Coronary artery (tissue), 2 donors: ENCODE measurements at regions not wholly inside any gene's neighbourhood (a gene's known extent, or its start where the extent isn't known, plus 50 kb on each side); places are given as distances from the start of the nearest gene placed in this dataset.
"Not testable (repeated sequence)": the region's sequence is repeated elsewhere in the genome, so short reads cannot be mapped to it uniquely, and the experiment has no call there.

Source experiments
- DNase-seq: peaks from one replicate; pipeline ENCODE4 v3.0.0-alpha.2; 2017; ENCODE audit warnings: low spot score
- H3K27ac ChIP-seq, 2 donors: fragments of 200-600 bp; sonication (generic); one replicate each; pipeline ENCODE4 v1.5.1; 2016 to 2019
- H3K4me3 ChIP-seq: fragments of 200-600 bp; sonication (generic); 2 replicates; pipeline ENCODE4 v1.5.1; 2016; ENCODE audit warnings: mild to moderate bottlenecking, moderate library complexity
- TF ChIP-seq, protein P1 (sequence below): fragments of 200-600 bp; sonication (generic); IDR thresholded peaks from one replicate; pipeline ENCODE4 v1.5.1; 2019; ENCODE audit warnings: antibody characterized with exemption

DNA sequence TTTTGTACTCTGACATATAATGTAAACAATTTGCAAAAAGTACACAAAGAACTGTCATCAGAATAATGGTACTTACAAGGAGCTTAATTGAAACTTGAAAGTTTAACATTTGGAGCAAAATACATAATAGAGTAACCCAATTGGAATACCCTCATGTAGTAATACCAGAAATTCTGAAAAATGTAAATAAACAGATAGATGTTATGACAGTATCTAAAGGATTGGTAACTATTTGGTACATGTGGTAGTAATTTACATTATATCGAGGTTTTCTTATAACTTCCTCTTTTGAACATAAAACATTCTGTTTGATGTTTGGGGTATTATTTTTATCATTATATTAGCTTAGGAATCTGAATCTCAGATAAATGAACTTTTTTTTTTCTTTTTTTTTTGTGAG, 211.7 kb upstream of the ELL2 start:
- TF ChIP-seq, protein P1, sequence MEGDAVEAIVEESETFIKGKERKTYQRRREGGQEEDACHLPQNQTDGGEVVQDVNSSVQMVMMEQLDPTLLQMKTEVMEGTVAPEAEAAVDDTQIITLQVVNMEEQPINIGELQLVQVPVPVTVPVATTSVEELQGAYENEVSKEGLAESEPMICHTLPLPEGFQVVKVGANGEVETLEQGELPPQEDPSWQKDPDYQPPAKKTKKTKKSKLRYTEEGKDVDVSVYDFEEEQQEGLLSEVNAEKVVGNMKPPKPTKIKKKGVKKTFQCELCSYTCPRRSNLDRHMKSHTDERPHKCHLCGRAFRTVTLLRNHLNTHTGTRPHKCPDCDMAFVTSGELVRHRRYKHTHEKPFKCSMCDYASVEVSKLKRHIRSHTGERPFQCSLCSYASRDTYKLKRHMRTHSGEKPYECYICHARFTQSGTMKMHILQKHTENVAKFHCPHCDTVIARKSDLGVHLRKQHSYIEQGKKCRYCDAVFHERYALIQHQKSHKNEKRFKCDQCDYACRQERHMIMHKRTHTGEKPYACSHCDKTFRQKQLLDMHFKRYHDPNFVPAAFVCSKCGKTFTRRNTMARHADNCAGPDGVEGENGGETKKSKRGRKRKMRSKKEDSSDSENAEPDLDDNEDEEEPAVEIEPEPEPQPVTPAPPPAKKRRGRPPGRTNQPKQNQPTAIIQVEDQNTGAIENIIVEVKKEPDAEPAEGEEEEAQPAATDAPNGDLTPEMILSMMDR, result no peak
- DNase-seq, result no peak
- Histone ChIP-seq H3K27ac (no peak overlapping the region), H3K4me3 (no peak overlapping the region)

DNA sequence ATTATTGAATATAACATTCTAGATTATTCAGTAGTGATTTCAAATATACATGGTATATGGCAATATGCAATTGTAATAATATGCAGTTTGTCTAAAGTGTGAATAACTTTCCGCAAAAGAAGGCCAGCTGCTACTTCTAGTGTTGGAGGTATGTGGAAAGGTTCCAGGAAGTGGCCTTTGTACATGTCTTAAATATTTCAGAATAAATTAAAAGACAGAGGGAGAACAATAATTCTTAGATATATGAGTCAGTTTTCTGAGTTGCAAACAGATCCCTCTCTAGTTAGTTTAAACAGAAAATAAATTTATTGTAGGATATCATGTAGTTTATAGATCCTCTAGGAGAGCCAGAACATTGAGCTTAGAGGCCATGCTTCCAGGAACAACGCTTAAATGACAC, 210.8 kb upstream of the ELL2 start:
- TF ChIP-seq, protein P1, result no peak
- H3K27ac ChIP-seq, result no peak overlapping the region
- no peak overlapping the region for H3K4me3 ChIP-seq
- DNase-seq, result no peak

DNA sequence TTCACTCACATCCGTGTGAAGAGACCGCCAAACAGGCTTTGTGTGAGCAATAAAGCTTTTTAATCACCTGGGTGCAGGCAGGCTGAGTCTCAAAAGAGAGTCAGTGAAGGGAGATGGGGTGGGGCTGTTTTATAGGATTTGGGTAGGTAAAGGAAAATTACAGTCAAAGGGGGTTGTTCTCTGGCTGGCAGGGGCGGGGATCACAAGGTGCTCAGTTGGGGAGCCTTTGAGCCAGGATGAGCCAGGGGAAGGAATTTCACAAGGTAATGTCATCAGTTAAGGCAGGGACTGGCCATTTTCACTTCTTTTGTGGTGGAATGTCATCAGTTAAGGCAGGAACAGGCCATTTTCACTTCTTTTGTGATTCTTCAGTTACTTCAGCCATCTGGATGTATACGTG, 210.3 kb upstream of the ELL2 start:
- DNase-seq, H3K27ac ChIP-seq, H3K4me3 ChIP-seq: not testable (repeated sequence)

DNA sequence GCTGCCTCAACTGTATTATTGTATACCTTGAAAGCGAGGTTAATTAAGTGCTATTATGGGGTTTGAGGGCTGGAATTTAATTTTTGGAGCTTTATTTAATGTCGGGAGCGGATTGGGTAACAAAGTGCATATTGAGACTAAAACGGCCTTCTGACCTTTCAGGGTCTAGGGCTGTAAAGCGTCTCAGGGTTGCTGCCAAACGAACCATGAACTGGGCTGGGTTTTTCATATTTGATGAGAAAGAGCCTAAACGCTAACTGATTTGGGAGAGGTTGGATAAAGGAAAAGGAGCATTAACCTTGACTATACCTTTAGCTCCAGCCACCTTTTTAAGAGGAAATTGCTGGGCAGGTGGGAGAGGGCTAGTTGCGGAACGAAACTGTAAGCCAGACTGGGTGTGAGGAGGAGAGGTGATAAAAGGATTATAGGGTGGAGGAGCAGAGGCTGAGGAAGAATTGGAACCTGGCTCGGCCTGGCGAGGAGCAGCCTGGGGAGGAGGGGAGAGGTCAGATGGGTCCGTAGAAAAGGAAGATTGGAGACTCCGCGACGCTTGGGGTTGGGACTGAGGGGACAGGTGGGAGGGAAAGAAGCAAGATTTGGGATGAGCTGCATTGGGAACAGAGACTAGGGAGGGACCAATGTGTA, 209.0 kb upstream of the ELL2 start:
- not testable (repeated sequence) for DNase-seq, H3K27ac ChIP-seq, H3K4me3 ChIP-seq

DNA sequence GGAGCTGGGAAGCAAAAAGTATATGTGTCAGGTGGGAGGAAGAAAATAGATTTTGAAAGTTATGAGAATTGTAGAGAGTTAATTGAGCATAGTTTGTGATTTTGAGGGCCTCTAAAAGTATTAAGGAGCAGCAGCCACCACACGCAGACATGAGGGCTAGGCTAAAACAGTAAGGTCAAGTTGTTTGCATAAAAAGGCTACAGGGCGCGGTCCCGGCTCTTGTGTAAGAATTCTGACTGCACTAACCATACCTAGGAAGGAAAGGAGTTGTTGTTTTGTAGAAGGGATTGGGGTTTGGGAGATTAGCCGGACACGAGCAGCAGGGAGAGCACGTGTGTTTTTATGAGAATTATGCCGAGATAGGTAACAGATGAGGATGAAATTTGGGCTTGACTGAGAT, 207.2 kb upstream of the ELL2 start:
- DNase-seq, H3K27ac ChIP-seq, H3K4me3 ChIP-seq: not testable (repeated sequence)

DNA sequence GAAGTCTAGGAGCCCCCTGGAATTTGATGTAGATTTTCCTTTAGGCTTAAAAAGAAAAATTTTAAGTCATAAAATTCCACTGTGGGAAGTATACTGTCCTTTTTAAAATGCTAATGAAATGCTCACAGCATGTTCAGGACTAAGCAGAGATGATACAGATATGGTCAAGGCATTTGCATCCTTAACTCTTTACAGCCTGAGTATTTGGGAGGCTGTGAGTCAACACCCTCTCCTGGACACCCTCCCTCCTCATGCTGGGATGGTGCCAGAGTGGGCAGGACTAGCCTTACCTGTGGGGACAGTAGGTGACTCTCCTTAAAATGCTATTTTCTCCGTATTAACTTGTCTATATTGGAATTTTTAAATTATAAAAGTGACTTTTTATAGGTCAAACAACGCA, 197.4 kb upstream of the ELL2 start:
- H3K27ac ChIP-seq, result no peak overlapping the region
- TF ChIP-seq, protein P1, result no peak
- H3K4me3 ChIP-seq, result no peak overlapping the region
- DNase-seq, result no peak

DNA sequence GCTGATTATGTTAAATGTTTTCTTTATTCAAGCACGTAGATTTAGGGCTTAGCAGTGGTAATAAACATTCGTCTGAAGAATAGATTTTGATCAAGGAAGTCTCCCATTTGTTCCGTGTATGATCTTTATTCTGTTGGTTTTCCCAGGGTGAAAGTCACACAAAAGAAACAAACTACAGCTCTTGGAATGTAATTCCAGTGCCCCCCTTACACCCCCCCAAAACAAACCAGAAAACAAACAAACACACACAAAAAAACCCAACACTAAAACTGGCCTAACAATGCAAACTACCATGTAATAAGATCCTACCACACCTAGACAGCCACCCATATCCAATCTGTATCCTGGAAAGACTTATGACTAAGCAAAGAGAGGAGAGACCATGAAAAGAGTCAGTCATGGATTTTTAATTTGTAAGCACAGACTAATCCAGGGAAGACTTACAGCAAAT, 196.2 kb upstream of the ELL2 start:
- H3K4me3 ChIP-seq, result no peak overlapping the region
- no peak overlapping the region for H3K27ac ChIP-seq
- TF ChIP-seq, protein P1, result no peak
- DNase-seq, result no peak

DNA sequence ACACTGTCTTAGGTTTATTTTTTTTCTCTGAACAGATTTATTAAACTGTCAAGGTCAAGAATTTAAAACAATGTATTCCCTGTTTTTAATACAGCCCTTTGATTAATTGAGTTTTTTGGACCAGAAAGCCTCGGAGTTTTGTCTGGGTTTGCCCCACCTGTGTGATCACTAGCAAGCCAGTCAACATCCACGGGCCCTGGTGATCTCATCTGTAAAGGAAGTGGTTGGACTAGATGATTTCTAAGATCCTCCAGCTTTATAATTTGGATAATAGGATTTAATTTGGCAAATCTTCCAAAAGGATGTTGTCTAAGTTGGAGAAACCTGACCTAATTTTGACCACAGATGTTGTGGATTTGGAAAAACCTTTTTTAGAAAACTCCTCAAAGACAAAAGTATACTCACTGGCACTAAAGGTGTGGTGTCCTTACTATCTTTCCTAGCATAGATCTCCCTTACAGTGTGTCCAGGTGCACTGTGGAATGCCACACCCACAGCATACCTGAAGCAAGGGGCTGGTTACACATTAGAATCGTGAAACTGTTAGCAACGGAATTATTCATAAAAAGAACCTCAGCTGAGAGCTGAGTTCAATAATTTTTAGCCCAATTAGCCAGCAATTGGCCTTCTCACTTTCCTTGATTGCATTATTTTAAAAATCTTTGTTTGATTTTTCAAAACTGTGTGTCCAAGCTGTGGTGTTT, 195.6 kb upstream of the ELL2 start:
- Histone ChIP-seq H3K4me3 (no peak overlapping the region), H3K27ac (no peak overlapping the region)
- TF ChIP-seq, protein P1, result no peak
- no peak for DNase-seq
